ENCODE measurements at regions not wholly inside any gene's neighbourhood (a gene's known extent, or its start where the extent isn't known, plus 50 kb on each side); places are given as distances from the start of the nearest gene placed in this dataset.
A peak's percentile ranks its signal among the peaks of the same experiment; 100 is the strongest.

- H3K27me3 Mint-ChIP-seq: no peaks in the 10 kb centered on the region
- no peak for DNase-seq
- H3K4me1 Mint-ChIP-seq: no peaks in the 10 kb centered on the region
- H3K9me3 Mint-ChIP-seq: no peaks in the 10 kb centered on the region
- ATAC-seq (ENCODE audit: low read depth): no peak
- POLR2A ChIA-PET: no interaction called here
- H3K36me3 Mint-ChIP-seq: no peaks in the 10 kb centered on the region
- H3K4me3 Mint-ChIP-seq: no peak overlapping the region
- no peak overlapping the region for H3K27ac Mint-ChIP-seq
These were observed 570.5 kb downstream of the MRPL39 start for GRCh38 chr21:25036775-25037174.

GRCh38 chr21:25031750-25032149 lies 575.5 kb downstream of the MRPL39 start:
- POLR2A ChIA-PET: no interaction called here
- ATAC-seq (ENCODE audit: low read depth) (no peak), DNase-seq (no peak)
- Mint-ChIP-seq H3K4me1 (no peaks in the 10 kb centered on the region), H3K36me3 (no peaks in the 10 kb centered on the region), H3K4me3 (no peak overlapping the region), H3K9me3 (no peaks in the 10 kb centered on the region), H3K27ac (no peak overlapping the region), H3K27me3 (no peaks in the 10 kb centered on the region)

DNA sequence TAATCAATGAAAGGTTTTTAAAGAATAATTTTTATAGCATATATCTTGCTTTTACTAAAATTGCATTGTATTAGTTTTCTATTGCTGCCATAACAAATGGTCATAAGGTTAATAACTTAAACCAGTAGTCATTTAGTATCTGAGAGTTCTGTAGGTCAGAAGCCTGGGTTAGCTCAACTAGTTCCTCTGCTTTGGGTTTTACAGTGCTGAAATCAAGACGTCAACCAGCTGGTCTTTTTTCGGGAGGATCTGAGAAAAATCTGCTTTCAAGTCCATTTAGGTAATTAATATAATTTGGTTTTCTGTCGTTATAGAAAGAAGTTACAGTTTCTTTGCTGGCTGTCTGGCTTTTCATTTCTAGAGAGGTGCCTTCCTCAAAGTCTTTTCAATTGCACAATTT lies 577.7 kb downstream of the MRPL39 start:
- peaks cover 2% of the 10 kb centered on the region for H3K9me3 Mint-ChIP-seq
- ATAC-seq (ENCODE audit: low read depth) (no peak), DNase-seq (no peak)
- H3K27ac Mint-ChIP-seq: no peak overlapping the region
- no peak overlapping the region for H3K4me3 Mint-ChIP-seq
- H3K36me3 Mint-ChIP-seq: no peaks in the 10 kb centered on the region
- POLR2A ChIA-PET: no interaction called here
- H3K27me3 Mint-ChIP-seq: no peaks in the 10 kb centered on the region
- H3K4me1 Mint-ChIP-seq: no peaks in the 10 kb centered on the region

DNA sequence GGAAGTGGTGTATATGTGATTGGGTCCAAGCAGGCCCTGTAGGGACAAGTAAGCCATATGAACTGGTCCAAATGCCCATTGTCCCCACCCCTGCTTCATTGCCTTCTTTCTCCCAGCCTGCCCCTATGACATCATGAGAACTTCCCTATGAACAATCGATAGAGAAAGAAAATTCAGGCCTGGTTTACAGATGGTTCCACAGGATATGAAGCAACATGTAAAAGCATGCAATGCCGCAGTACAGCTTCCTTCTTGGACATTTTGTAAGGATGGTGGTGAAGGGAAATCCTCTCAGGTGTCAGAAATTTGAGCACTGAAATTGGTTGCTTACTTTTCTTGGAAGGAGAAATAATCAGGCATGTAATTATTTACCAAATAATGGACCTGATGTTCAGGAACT lies 581.7 kb downstream of the MRPL39 start:
- Mint-ChIP-seq H3K36me3 (no peaks in the 10 kb centered on the region), H3K27me3 (no peaks in the 10 kb centered on the region), H3K4me3 (no peak overlapping the region), H3K9me3 (peaks cover 2% of the 10 kb centered on the region), H3K4me1 (no peaks in the 10 kb centered on the region), H3K27ac (no peak overlapping the region)
- POLR2A ChIA-PET: no interaction called here
- no peak for ATAC-seq (ENCODE audit: low read depth)
- DNase-seq: no peak

DNA sequence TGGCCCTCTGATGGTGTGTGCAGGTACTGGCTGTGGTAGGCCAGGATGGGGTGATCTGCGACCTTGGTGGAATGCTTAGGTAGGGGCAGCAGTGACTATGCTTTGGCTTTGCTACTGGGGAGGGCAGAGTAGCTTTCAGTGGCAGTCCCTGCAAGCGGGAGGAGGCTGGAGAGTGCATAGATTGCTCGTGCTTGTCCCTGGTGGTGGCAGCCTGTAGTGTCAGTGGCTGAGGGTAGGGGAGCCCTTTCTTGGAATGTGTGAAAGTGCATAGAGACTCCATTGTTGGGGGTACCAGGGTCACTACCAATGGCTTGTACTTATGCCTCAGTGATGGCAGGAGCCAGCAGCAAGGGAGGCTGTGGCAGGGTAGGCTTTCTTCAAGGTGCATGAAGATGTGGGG lies 582.6 kb downstream of the MRPL39 start:
- no peaks in the 10 kb centered on the region for H3K36me3 Mint-ChIP-seq
- DNase-seq (no peak), ATAC-seq (ENCODE audit: low read depth) (no peak)
- POLR2A ChIA-PET: interaction anchor here (0.5 kb wide), 1 partner anchor 838 kb away, joined by 3 read pairs; no protein-coding TSS in a partner anchor
- no peak overlapping the region for H3K27ac Mint-ChIP-seq
- H3K9me3 Mint-ChIP-seq: peaks cover 3% of the 10 kb centered on the region
- no peak overlapping the region for H3K4me3 Mint-ChIP-seq
- no peaks in the 10 kb centered on the region for H3K4me1 Mint-ChIP-seq
- H3K27me3 Mint-ChIP-seq: no peaks in the 10 kb centered on the region

- Mint-ChIP-seq H3K4me3 (no peak overlapping the region), H3K4me1 (no peaks in the 10 kb centered on the region), H3K27me3 (no peaks in the 10 kb centered on the region), H3K9me3 (peaks cover 8% of the 10 kb centered on the region), H3K27ac (no peak overlapping the region), H3K36me3 (no peaks in the 10 kb centered on the region)
- POLR2A ChIA-PET: no interaction called here
- DNase-seq (no peak), ATAC-seq (ENCODE audit: low read depth) (no peak)
These were observed 601.9 kb downstream of the MRPL39 start for GRCh38 chr21:25005388-25005787.

- H3K4me1 Mint-ChIP-seq: no peaks in the 10 kb centered on the region
- H3K27me3 Mint-ChIP-seq: no peaks in the 10 kb centered on the region
- H3K27ac Mint-ChIP-seq: no peak overlapping the region
- no peak for DNase-seq
- no peak overlapping the region for H3K4me3 Mint-ChIP-seq
- ATAC-seq (ENCODE audit: low read depth): no peak
- H3K36me3 Mint-ChIP-seq: no peaks in the 10 kb centered on the region
- peaks cover 8% of the 10 kb centered on the region for H3K9me3 Mint-ChIP-seq
- POLR2A ChIA-PET: no interaction called here
These were observed 604.6 kb downstream of the MRPL39 start for GRCh38 chr21:25002676-25003075.

- Mint-ChIP-seq H3K4me1 (no peaks in the 10 kb centered on the region), H3K9me3 (peaks cover 4% of the 10 kb centered on the region), H3K27ac (no peak overlapping the region), H3K27me3 (no peaks in the 10 kb centered on the region), H3K36me3 (no peaks in the 10 kb centered on the region), H3K4me3 (no peak overlapping the region)
- POLR2A ChIA-PET: no interaction called here
- DNase-seq: no peak
- no peak for ATAC-seq (ENCODE audit: low read depth)
These were observed 612.1 kb downstream of the MRPL39 start for GRCh38 chr21:24995216-24995615.

- POLR2A ChIA-PET: no interaction called here
- H3K36me3 Mint-ChIP-seq: no peaks in the 10 kb centered on the region
- no peak overlapping the region for H3K27ac Mint-ChIP-seq
- no peaks in the 10 kb centered on the region for H3K27me3 Mint-ChIP-seq
- no peak overlapping the region for H3K4me3 Mint-ChIP-seq
- H3K4me1 Mint-ChIP-seq: no peaks in the 10 kb centered on the region
- DNase-seq (no peak), ATAC-seq (ENCODE audit: low read depth) (no peak)
- peaks cover 4% of the 10 kb centered on the region for H3K9me3 Mint-ChIP-seq
These were observed 612.6 kb downstream of the MRPL39 start for GRCh38 chr21:24994717-24995116.

DNA sequence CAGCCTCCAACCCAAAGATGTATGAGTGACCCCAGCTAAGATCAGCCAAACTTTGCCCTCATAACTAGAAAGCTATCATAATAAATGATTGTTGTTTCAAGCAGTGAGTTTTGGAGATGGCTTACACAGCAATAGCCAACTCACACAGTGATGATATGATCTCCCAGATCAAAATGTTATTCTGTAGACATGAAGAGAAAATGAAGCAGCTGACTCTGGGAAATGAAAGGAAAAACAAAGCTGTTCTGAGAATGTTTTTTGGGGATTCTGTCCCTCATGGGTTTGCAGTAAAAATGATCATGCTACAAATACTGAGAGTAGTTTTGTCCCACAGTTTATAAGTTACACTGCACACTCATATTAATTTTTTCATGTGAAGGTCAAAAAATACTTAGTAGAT lies 617.8 kb downstream of the MRPL39 start:
- DNase-seq (no peak), ATAC-seq (ENCODE audit: low read depth) (no peak)
- POLR2A ChIA-PET: no interaction called here
- Mint-ChIP-seq H3K9me3 (no peaks in the 10 kb centered on the region), H3K27ac (no peak overlapping the region), H3K36me3 (no peaks in the 10 kb centered on the region), H3K27me3 (no peaks in the 10 kb centered on the region), H3K4me3 (no peak overlapping the region), H3K4me1 (no peaks in the 10 kb centered on the region)

GRCh38 chr21:24988941-24989340 lies 618.3 kb downstream of the MRPL39 start:
- POLR2A ChIA-PET: no interaction called here

DNA sequence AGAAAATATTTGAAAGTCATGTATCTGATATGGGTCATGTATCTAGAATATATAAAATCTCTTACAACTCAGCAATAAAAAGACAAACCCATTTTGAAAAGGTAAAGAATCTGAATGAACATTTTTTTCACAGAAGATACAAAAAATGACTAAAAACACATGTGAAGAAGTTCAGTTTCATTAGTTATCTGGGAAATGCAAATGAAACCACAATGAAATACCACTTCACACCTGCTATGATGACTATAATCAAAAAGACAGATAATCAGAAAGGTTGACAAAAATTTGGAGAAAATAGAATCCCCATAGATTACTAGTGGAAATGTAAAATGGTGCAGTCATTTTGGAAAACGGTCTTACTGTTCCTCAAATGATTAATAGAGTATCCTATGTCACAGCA lies 631.0 kb downstream of the MRPL39 start:
- ATAC-seq (ENCODE audit: low read depth): no peak

More at GRCh38 chr21:24988941-24989340, 618.3 kb downstream of the MRPL39 start:
- Mint-ChIP-seq H3K4me3 (no peak overlapping the region), H3K4me1 (no peaks in the 10 kb centered on the region), H3K27me3 (no peaks in the 10 kb centered on the region), H3K36me3 (no peaks in the 10 kb centered on the region), H3K9me3 (no peaks in the 10 kb centered on the region), H3K27ac (no peak overlapping the region)
- no peak for DNase-seq
- ATAC-seq (ENCODE audit: low read depth): no peak

GRCh38 chr21:24969068-24969467 lies 638.2 kb downstream of the MRPL39 start:
- DNase-seq (no peak), ATAC-seq (ENCODE audit: low read depth) (no peak)
- H3K36me3 Mint-ChIP-seq: no peaks in the 10 kb centered on the region
- H3K4me1 Mint-ChIP-seq: no peaks in the 10 kb centered on the region
- POLR2A ChIA-PET: no interaction called here
- no peak overlapping the region for H3K27ac Mint-ChIP-seq
- no peaks in the 10 kb centered on the region for H3K27me3 Mint-ChIP-seq
- no peak overlapping the region for H3K4me3 Mint-ChIP-seq
- peaks cover 4% of the 10 kb centered on the region for H3K9me3 Mint-ChIP-seq

More for the DNA sequence above, 631.0 kb downstream of the MRPL39 start:
- POLR2A ChIA-PET: no interaction called here
- no peak overlapping the region for H3K27ac Mint-ChIP-seq
- no peaks in the 10 kb centered on the region for H3K4me1 Mint-ChIP-seq
- DNase-seq: no peak
- peaks cover 4% of the 10 kb centered on the region for H3K9me3 Mint-ChIP-seq
- no peaks in the 10 kb centered on the region for H3K27me3 Mint-ChIP-seq
- no peak overlapping the region for H3K4me3 Mint-ChIP-seq
- no peaks in the 10 kb centered on the region for H3K36me3 Mint-ChIP-seq

- no peaks in the 10 kb centered on the region for H3K9me3 Mint-ChIP-seq
- H3K27ac Mint-ChIP-seq: no peak overlapping the region
- H3K4me3 Mint-ChIP-seq: no peak overlapping the region
- H3K4me1 Mint-ChIP-seq: no peaks in the 10 kb centered on the region
- peak; percentile 26 for ATAC-seq (ENCODE audit: low read depth)
- DNase-seq: no peak
- H3K36me3 Mint-ChIP-seq: no peaks in the 10 kb centered on the region
- POLR2A ChIA-PET: no interaction called here
- no peaks in the 10 kb centered on the region for H3K27me3 Mint-ChIP-seq
These were observed 651.9 kb downstream of the MRPL39 start for GRCh38 chr21:24955275-24955961.

DNA sequence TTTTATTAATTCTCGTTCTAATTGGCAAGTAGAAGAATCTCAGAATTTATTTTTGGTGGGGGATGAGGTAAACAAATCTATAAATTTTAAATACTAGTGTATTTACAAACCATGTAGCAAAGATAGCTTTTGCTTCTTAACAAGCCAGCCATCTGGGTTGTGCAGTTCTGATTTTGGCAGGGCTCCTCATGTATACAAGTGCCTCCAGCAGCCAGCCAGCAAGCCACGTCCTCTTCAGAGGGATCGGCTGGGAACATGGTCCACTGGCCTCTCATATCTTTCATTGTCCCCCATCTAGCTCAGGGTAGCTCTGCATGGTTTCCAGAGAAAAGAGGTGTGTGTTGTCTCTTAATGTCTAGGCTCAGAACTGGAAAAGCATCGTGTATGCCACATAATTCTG lies 659.1 kb downstream of the MRPL39 start:
- POLR2A ChIA-PET: no interaction called here
- H3K27me3 Mint-ChIP-seq: no peaks in the 10 kb centered on the region
- H3K36me3 Mint-ChIP-seq: no peaks in the 10 kb centered on the region
- no peak for DNase-seq
- H3K27ac Mint-ChIP-seq: no peak overlapping the region
- H3K9me3 Mint-ChIP-seq: peaks cover 1% of the 10 kb centered on the region
- no peaks in the 10 kb centered on the region for H3K4me1 Mint-ChIP-seq
- no peak overlapping the region for H3K4me3 Mint-ChIP-seq
- ATAC-seq (ENCODE audit: low read depth): no peak

Measured in activated naive CD8-positive, alpha-beta T cell treated with anti-CD3 and anti-CD28 coated beads, Interleukin-2, amount 10 ng/mL, durations not matched to agents 7 days and 5 days (primary cell).